ENCODE measurements at regions not wholly inside any gene's neighbourhood (a gene's known extent, or its start where the extent isn't known, plus 50 kb on each side); places are given as distances from the start of the nearest gene placed in this dataset.

DNA sequence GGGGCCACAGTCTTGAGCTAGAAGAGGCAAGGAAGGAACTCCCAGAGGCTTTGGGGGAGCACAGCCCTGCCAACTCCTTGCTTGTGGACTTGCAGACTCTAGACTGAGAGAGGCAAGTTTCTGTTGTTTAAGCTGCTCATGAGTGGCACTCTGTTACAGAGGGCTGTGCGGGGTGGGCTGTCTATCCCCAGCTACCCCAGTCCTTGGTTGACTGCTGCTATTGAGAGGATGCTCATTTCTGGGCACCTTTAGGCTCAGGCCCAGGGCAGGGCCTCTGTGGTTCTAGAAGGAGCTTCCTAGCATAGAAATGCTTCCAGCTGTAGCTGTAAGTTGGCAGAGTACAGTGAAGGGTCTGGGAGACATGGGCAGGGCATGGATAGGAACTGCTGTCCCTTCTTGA, 151.3 kb upstream of the GGTLC1 start:
- no peak overlapping the region for H3K4me3 ChIP-seq
- intact Hi-C loops (cut with DNase I) = no loop called here
- no peak overlapping the region for H3K27ac ChIP-seq (replicated peaks in 1 of 4)
- DNase-seq (ENCODE audit: extremely low spot score) = no peak
- TF ChIP-seq, protein P1, sequence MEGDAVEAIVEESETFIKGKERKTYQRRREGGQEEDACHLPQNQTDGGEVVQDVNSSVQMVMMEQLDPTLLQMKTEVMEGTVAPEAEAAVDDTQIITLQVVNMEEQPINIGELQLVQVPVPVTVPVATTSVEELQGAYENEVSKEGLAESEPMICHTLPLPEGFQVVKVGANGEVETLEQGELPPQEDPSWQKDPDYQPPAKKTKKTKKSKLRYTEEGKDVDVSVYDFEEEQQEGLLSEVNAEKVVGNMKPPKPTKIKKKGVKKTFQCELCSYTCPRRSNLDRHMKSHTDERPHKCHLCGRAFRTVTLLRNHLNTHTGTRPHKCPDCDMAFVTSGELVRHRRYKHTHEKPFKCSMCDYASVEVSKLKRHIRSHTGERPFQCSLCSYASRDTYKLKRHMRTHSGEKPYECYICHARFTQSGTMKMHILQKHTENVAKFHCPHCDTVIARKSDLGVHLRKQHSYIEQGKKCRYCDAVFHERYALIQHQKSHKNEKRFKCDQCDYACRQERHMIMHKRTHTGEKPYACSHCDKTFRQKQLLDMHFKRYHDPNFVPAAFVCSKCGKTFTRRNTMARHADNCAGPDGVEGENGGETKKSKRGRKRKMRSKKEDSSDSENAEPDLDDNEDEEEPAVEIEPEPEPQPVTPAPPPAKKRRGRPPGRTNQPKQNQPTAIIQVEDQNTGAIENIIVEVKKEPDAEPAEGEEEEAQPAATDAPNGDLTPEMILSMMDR (IDR thresholded peaks at IDR 0.05) = no peak
- TF ChIP-seq POLR2A (IDR thresholded peaks at IDR 0.05; ENCODE audit: low read depth) (no peak), POLR2AphosphoS5 (IDR thresholded peaks at IDR 0.05) (no peak), EP300 (IDR thresholded peaks at IDR 0.05) (no peak)
- 80% methylated on average over 1 of the region's 1 CpG for WGBS
- no peaks in the 10 kb centered on the region for H3K27me3 ChIP-seq
- H3K36me3 ChIP-seq = no peaks in the 10 kb centered on the region
- H3K9me3 ChIP-seq = no peaks in the 10 kb centered on the region
- H3K4me1 ChIP-seq = no peaks in the 10 kb centered on the region

DNA sequence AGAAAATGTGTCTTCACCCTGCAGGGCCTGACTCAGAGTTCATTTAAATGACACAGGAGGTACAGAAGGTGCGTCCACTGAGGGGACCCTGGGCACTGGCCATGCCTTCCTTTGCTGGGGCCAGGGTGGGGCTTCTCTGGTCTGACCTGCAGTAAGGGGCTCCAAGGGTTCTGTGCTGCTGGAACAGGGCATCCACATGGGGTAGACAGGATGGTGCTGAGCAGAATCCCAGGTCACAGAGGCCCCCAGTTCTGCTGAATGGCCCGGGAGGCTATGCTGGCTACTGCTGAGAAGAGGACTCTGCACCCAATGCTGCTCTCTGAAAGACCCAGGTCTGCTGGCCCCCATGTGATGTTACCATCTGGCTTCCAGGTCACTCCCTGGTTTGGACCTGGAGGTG, 150.4 kb upstream of the GGTLC1 start:
- H3K4me1 ChIP-seq = no peaks in the 10 kb centered on the region
- no peaks in the 10 kb centered on the region for H3K9me3 ChIP-seq
- no peak for DNase-seq (ENCODE audit: extremely low spot score)
- H3K27ac ChIP-seq (replicated peaks in 1 of 4) = no peak overlapping the region
- intact Hi-C loops (cut with DNase I) = no loop called here
- no peaks in the 10 kb centered on the region for H3K36me3 ChIP-seq
- no peak overlapping the region for H3K4me3 ChIP-seq
- no CpG with 5 or more reads among the region's 2 CpGs for WGBS
- TF ChIP-seq, protein P1 (IDR thresholded peaks at IDR 0.05) = no peak
- TF ChIP-seq POLR2A (IDR thresholded peaks at IDR 0.05; ENCODE audit: low read depth) = no peak
- TF ChIP-seq EP300 (IDR thresholded peaks at IDR 0.05) = no peak
- no peak for TF ChIP-seq POLR2AphosphoS5 (IDR thresholded peaks at IDR 0.05)
- H3K27me3 ChIP-seq = no peaks in the 10 kb centered on the region

DNA sequence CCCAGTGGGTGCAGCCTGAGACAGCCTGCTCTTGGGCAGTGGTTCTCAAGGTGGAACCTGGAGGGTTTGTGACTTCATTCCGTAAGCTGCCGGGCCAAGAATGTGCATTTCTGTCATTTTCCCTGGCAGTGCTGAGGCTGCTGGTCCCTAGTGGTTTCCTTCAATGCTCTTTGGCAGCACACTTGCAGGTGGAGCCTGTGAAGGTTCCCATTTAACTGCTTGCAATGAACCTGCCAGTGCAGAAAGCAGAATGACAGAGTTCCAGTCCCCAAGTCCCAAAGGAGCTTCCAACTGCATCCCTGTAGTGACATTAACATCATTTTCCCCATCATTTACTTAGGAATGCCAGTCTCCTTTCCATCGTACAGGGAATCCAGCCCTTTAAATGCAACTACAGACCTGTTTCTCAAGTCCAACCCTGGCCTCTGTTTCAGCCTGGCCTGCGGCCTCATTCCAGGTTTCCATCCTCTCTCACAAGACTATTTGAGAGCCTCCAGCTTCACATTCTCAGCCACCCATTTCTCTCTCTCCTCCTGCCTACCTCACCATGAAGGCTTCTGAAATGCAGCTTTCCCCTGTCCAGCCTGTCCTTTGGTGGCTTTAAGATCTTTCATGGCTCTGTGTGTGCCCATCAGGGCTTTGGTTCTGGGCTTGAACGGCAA, 149.7 kb upstream of the GGTLC1 start:
- Histone ChIP-seq H3K9me3 (no peaks in the 10 kb centered on the region), H3K27me3 (no peaks in the 10 kb centered on the region), H3K27ac (replicated peaks in 1 of 4) (no peak overlapping the region), H3K4me1 (no peaks in the 10 kb centered on the region), H3K36me3 (no peaks in the 10 kb centered on the region), H3K4me3 (no peak overlapping the region)
- TF ChIP-seq EP300 (IDR thresholded peaks at IDR 0.05) (no peak), POLR2AphosphoS5 (IDR thresholded peaks at IDR 0.05) (no peak), POLR2A (IDR thresholded peaks at IDR 0.05; ENCODE audit: low read depth) (no peak)
- TF ChIP-seq, protein P1 (IDR thresholded peaks at IDR 0.05) = no peak
- WGBS = 84% methylated on average over 5 of the region's 5 CpGs
- no peak for DNase-seq (ENCODE audit: extremely low spot score)
- intact Hi-C loops (cut with DNase I) = no loop called here

DNA sequence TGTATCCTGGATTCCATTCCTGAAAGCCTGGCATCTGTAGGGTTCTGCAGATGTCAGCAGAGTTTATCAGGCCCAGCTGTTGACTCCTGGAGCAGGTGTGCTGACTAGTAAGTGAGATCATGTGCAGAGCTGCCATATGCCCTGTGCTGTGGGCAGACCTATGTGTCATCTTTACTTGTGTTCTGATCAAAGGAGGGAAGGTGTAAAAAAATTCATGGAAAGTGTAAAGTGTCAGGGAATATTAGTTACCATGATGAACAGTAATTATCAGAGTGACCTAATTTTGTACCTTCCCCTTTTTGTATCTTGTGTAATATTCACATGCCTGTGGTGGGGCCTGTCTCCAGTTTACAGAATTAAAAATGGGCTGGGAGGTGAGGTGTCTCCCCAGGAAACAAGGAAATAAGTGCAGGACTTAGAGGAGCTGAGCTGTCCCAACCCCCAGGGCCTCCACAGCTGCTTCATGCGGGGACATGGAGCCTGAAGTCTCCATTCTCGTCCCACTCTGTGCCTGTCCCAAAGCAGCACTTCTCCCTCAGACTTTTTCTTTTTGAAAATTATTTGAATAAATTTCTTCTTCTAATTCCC, 148.2 kb upstream of the GGTLC1 start:
- TF ChIP-seq EP300 (IDR thresholded peaks at IDR 0.05) (no peak), POLR2A (IDR thresholded peaks at IDR 0.05; ENCODE audit: low read depth) (no peak), POLR2AphosphoS5 (IDR thresholded peaks at IDR 0.05) (no peak)
- TF ChIP-seq, protein P1 (IDR thresholded peaks at IDR 0.05) = no peak
- no peaks in the 10 kb centered on the region for H3K36me3 ChIP-seq
- H3K4me1 ChIP-seq = no peaks in the 10 kb centered on the region
- no peak overlapping the region for H3K27ac ChIP-seq (replicated peaks in 1 of 4)
- no peak for DNase-seq (ENCODE audit: extremely low spot score)
- no peaks in the 10 kb centered on the region for H3K27me3 ChIP-seq
- intact Hi-C loops (cut with DNase I) = no loop called here
- WGBS = 84% methylated on average over 2 of the region's 2 CpGs
- H3K9me3 ChIP-seq = no peaks in the 10 kb centered on the region
- no peak overlapping the region for H3K4me3 ChIP-seq

DNA sequence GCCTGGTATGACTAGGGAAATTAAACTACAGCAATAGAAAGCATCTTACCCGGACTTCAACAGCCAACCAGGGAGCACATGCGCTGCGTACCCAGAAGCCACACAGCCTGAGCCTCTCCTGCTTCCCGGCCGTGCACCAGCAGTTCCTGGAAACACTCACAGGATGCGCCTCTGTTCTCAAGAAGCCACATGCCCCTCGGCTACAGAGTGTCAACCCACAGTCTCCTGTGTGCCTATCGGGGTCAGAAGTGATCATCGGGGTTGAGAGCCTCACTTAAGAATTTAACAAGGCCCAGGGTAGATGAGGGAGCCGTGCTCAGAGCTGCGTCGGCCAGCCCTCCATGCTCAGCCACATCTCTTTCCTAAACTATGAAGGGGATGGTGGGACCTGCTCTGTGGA, 147.2 kb upstream of the GGTLC1 start:
- no peak for TF ChIP-seq EP300 (IDR thresholded peaks at IDR 0.05)
- TF ChIP-seq POLR2AphosphoS5 (IDR thresholded peaks at IDR 0.05) = no peak
- TF ChIP-seq, protein P1 (IDR thresholded peaks at IDR 0.05) = no peak
- Histone ChIP-seq H3K27me3 (no peaks in the 10 kb centered on the region), H3K4me1 (no peaks in the 10 kb centered on the region), H3K9me3 (no peaks in the 10 kb centered on the region), H3K36me3 (no peaks in the 10 kb centered on the region), H3K27ac (replicated peaks in 1 of 4) (no peak overlapping the region), H3K4me3 (no peak overlapping the region)
- no peak for DNase-seq (ENCODE audit: extremely low spot score)
- WGBS = 92% methylated on average over 12 of the region's 12 CpGs
- intact Hi-C loops (cut with DNase I) = no loop called here
